Retinal pigment epithelial cell (primary cell): ENCODE measurements at regions not wholly inside any gene's neighbourhood (a gene's known extent, or its start where the extent isn't known, plus 50 kb on each side); places are given as distances from the start of the nearest gene placed in this dataset.

Experiments
- DNase-seq: peaks from one replicate; pipeline ENCODE4 v3.0.0-alpha.2; 2010; ENCODE audit warnings: low read depth
- H3K4me3 ChIP-seq: 2 replicates; pipeline ENCODE4 v1.5.1; 2011; ENCODE audit warnings: mild to moderate bottlenecking, low read length, control low read depth, moderate library complexity
- TF ChIP-seq, protein P1 (sequence below): conservative IDR thresholded peaks from 2 replicates; pipeline ENCODE4 v1.5.1; 2011; ENCODE audit warnings: low read depth, low read length, control low read depth, inconsistent platforms

DNA sequence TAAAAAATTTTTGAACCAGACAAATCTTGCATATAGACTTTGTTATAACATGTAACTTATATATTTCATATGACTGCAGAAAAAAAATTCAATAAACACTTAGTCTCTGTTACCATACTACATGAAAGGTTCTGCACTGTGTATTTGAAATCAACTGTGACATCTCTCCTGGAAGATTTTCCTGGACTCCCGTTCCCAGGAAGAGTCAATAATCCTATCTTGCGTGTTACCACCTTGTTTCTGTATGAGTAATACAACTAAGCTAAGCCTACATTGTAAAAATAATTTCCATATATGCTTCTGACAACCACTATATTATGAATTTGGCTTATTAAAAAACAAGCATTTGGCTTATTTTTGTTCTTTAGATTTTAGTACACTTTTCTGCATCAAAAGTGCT is 665.6 kb upstream of the SOX9 start:
- H3K4me3 ChIP-seq = no peak overlapping the region
- DNase-seq = no peak
- TF ChIP-seq, protein P1, sequence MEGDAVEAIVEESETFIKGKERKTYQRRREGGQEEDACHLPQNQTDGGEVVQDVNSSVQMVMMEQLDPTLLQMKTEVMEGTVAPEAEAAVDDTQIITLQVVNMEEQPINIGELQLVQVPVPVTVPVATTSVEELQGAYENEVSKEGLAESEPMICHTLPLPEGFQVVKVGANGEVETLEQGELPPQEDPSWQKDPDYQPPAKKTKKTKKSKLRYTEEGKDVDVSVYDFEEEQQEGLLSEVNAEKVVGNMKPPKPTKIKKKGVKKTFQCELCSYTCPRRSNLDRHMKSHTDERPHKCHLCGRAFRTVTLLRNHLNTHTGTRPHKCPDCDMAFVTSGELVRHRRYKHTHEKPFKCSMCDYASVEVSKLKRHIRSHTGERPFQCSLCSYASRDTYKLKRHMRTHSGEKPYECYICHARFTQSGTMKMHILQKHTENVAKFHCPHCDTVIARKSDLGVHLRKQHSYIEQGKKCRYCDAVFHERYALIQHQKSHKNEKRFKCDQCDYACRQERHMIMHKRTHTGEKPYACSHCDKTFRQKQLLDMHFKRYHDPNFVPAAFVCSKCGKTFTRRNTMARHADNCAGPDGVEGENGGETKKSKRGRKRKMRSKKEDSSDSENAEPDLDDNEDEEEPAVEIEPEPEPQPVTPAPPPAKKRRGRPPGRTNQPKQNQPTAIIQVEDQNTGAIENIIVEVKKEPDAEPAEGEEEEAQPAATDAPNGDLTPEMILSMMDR = no peak

DNA sequence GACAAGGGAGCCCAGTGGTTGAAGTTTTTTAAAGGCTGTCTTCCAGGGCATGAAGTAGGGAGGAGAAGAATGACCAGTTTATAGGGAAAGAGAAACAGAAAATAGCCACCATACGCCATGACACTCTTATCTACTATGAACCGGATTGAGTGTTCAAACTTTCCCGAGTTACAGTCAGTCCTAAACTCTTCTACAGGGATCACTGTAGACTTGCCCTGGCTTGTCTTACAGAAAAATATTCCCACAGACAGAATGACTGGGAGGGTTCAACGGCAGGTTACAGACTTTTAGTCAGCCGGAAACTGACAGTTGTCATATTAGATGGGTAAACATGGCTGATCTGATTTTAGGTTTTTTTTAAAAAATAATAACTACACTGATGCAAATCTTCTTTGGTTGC is 662.5 kb upstream of the SOX9 start:
- TF ChIP-seq, protein P1 = no peak
- DNase-seq = no peak
- no peak overlapping the region for H3K4me3 ChIP-seq

DNA sequence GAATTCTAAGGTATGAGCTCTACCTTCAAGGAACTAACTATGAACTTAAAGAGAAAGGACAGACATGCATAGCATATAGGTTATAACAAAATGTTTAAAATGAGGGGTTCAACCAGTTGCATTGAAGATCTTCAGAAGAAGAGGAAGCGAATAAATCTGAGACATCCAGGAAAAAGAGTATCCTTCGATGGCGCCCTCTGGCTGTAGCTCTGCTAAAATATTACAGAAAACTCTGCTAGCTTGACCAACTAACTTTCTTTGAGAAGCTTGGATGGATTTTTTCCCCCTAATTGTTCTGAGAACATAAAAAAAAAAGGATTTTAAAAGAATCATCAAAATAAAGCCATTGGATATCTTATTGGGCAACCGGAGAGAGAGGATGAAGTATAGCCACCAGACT is 659.9 kb upstream of the SOX9 start:
- DNase-seq = no peak
- H3K4me3 ChIP-seq = no peak overlapping the region
- TF ChIP-seq, protein P1 = peak; percentile 55

DNA sequence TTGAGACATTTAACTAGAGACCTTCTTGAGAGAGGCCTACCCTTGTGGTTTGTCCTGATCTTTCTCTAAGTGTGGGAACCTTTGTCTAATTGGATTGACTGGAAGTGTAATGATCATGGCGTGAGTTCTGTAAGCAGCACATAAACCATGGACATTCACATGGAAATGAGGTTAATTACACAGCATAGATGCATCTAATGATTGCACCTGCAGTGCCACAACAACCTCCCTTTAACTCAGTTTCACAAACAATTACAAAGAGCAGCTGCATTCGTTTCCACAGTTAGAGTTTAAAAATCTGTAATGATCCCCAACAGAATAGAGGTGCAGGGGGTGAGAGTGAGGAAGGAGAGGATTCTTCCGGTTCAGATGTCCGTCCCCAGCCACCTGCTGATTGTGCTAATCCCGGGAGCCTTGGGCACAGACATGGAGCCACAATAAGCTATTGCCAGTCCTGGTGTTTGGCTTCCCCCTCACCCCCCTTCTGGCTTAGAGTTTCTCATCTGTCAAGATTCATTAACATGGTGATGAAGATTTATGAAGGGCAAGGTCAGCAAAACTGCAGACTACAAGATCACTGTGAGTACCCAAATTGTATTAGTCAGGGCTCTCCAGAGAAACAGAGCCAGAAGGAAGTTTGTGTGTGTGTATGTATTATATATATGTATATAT is 659.2 kb upstream of the SOX9 start:
- TF ChIP-seq, protein P1 = no peak

DNA sequence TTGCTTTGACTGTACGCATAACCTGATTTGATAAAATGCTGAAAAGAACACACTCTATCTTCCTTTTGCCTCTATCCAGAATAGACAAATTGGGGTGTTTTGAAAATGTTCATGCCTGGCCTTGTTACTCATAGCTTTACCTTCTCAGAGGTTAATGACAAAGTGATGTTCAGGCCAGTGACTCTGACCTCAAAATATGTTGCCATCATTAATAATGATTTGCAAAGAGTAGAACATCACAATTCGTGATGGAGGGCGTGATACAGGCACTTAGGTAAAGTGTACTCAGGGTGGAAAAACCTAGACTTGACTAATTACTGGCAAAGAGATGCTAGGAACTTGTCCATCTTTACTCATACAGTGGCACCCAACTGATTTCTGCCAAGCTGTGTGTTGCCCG is 656.6 kb upstream of the SOX9 start:
- H3K4me3 ChIP-seq = no peak overlapping the region
- no peak for DNase-seq
- TF ChIP-seq, protein P1 = no peak

More for the DNA sequence above, 659.2 kb upstream of the SOX9 start:
- no peak for DNase-seq
- no peak overlapping the region for H3K4me3 ChIP-seq

DNA sequence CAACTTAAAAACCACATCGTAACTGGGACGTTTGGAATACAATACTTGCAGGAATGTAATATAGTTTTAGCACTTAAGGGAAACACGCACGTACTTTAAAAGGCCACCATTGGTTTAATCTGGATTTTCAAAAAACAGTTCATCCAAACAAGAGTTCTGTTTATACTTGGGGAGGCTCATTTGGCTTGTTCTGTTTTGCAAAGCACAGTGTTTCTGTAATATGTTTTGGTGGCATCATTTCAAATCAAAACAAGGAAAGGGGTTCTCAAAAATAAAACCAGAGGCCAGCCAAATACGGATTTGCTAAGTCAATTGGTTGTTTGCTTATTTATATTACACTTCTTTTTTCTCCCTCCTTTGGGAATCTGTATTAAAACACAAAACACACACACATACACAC is 656.1 kb upstream of the SOX9 start:
- H3K4me3 ChIP-seq = no peak overlapping the region
- no peak for DNase-seq
- TF ChIP-seq, protein P1 = no peak

DNA sequence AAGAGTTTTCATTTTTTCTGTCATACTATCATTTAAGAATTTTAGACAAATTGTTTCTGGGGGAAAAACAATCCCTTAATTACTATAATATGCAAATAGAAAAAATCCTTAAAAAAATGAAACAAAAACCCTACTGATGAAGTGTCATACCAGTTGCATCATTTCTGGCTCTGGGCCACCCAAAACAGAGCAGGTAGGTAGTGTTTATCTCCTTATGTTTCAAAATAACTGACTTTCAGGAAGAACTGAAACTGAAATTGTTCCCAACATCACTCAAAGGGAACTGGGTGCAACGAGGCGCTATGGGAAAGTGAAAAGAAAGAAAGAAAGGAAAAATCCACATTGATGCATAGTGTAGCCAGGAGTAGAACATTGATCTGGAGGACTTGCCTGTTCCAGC is 653.1 kb upstream of the SOX9 start:
- TF ChIP-seq, protein P1 = no peak

More for the DNA sequence above, 653.1 kb upstream of the SOX9 start:
- H3K4me3 ChIP-seq = no peak overlapping the region
- DNase-seq = no peak
